Dermis microvascular lymphatic vessel endothelial cell (primary cell): ENCODE measurements at regions not wholly inside any gene's neighbourhood (a gene's known extent, or its start where the extent isn't known, plus 50 kb on each side); places are given as distances from the start of the nearest gene placed in this dataset.

ENCODE experiments used
- DNase-seq, 2 donors: peaks; one replicate each; pipeline versions ENCODE4 v3.0.0 to v3.0.0-alpha.2; 2010; ENCODE audit warnings: low read depth in 2 of 2

GRCh38 chr15:98025237-98025636 is 64.7 kb downstream of the ARRDC4 start:
- peak; percentile 76 to 82 for DNase-seq

GRCh38 chr15:98034731-98035130 is 74.2 kb downstream of the ARRDC4 start:
- no peak for DNase-seq

- no peak for DNase-seq
Observed at GRCh38 chr15:98035134-98035533, 74.6 kb downstream of the ARRDC4 start.

GRCh38 chr15:98035577-98036010 is 75.1 kb downstream of the ARRDC4 start:
- DNase-seq: no peak

- no peak for DNase-seq
Observed at GRCh38 chr15:98039596-98039995, 79.1 kb downstream of the ARRDC4 start.

- no peak for DNase-seq
Observed at GRCh38 chr15:98040146-98040545, 79.6 kb downstream of the ARRDC4 start.

- no peak for DNase-seq
Observed at GRCh38 chr15:98043160-98044014, 82.9 kb downstream of the ARRDC4 start.

GRCh38 chr15:98051734-98052133 is 91.2 kb downstream of the ARRDC4 start:
- DNase-seq: no peak

GRCh38 chr15:98057453-98057852 is 97.0 kb downstream of the ARRDC4 start:
- no peak for DNase-seq

- DNase-seq: no peak
Observed at GRCh38 chr15:98062869-98063268, 102.4 kb downstream of the ARRDC4 start.

- DNase-seq: no peak
Observed at GRCh38 chr15:98063315-98063714, 102.8 kb downstream of the ARRDC4 start.

- no peak for DNase-seq
Observed at GRCh38 chr15:98063871-98064270, 103.4 kb downstream of the ARRDC4 start.

GRCh38 chr15:98067339-98067738 is 106.8 kb downstream of the ARRDC4 start:
- DNase-seq: no peak

GRCh38 chr15:98069256-98069655 is 108.8 kb downstream of the ARRDC4 start:
- DNase-seq: no peak

- DNase-seq: no peak
Observed at GRCh38 chr15:98070137-98070536, 109.6 kb downstream of the ARRDC4 start.

GRCh38 chr15:98071786-98072185 is 111.3 kb downstream of the ARRDC4 start:
- no peak for DNase-seq

GRCh38 chr15:98075441-98075840 is 114.9 kb downstream of the ARRDC4 start:
- no peak for DNase-seq

- DNase-seq: no peak
Observed at GRCh38 chr15:98076021-98076816, 115.7 kb downstream of the ARRDC4 start.

- no peak for DNase-seq
Observed at GRCh38 chr15:98077186-98077585, 116.7 kb downstream of the ARRDC4 start.

GRCh38 chr15:98080791-98081190 is 120.3 kb downstream of the ARRDC4 start:
- no peak for DNase-seq

- no peak for DNase-seq
Observed at GRCh38 chr15:98083203-98083910, 122.9 kb downstream of the ARRDC4 start.
